Chondrocyte (in vitro differentiated cells): ENCODE measurements at regions not wholly inside any gene's neighbourhood (a gene's known extent, or its start where the extent isn't known, plus 50 kb on each side); places are given as distances from the start of the nearest gene placed in this dataset.

Source experiments
- DNase-seq: peaks from one replicate; pipeline ENCODE4 v3.0.0; 2021; ENCODE audit warnings: mixed read lengths, low spot score
- H3K27ac Mint-ChIP-seq: one replicate; pipeline ENCODE4 v1.8.0; 2021; ENCODE audit warnings: mild to moderate bottlenecking, moderate library complexity, mixed read lengths; ENCODE audit not compliant: unreplicated experiment
- H3K27me3 Mint-ChIP-seq: 2 replicates; pipeline ENCODE4 v1.8.0; 2021; ENCODE audit warnings: low read depth, mixed read lengths
- H3K36me3 Mint-ChIP-seq: 2 replicates; pipeline ENCODE4 v1.8.0; 2021; ENCODE audit warnings: low read depth, mixed read lengths
- H3K4me1 Mint-ChIP-seq: 2 replicates; pipeline ENCODE4 v1.8.0; 2021; ENCODE audit warnings: low read depth, mild to moderate bottlenecking, mixed read lengths
- H3K4me3 Mint-ChIP-seq: one replicate; pipeline ENCODE4 v1.8.0; 2021; ENCODE audit warnings: mild to moderate bottlenecking, moderate library complexity, mixed read lengths; ENCODE audit not compliant: unreplicated experiment
- H3K9me3 Mint-ChIP-seq: 2 replicates; pipeline ENCODE4 v1.8.0; 2021; ENCODE audit warnings: low read depth, mixed read lengths
- TF ChIP-seq, protein P1 (sequence below): fragments of 200-600 bp; sonication (generic); IDR thresholded peaks from 2 replicates; pipeline ENCODE4 v1.5.0; 2021; ENCODE audit warnings: antibody characterized with exemption, mild to moderate bottlenecking, moderate library complexity

- DNase-seq = no peak
- Mint-ChIP-seq H3K9me3 (peaks cover 9% of the 10 kb centered on the region), H3K4me3 (no peak overlapping the region), H3K27ac (no peak overlapping the region), H3K4me1 (peaks cover 3% of the 10 kb centered on the region), H3K27me3 (no peaks in the 10 kb centered on the region), H3K36me3 (peaks cover 5% of the 10 kb centered on the region)
- TF ChIP-seq, protein P1, sequence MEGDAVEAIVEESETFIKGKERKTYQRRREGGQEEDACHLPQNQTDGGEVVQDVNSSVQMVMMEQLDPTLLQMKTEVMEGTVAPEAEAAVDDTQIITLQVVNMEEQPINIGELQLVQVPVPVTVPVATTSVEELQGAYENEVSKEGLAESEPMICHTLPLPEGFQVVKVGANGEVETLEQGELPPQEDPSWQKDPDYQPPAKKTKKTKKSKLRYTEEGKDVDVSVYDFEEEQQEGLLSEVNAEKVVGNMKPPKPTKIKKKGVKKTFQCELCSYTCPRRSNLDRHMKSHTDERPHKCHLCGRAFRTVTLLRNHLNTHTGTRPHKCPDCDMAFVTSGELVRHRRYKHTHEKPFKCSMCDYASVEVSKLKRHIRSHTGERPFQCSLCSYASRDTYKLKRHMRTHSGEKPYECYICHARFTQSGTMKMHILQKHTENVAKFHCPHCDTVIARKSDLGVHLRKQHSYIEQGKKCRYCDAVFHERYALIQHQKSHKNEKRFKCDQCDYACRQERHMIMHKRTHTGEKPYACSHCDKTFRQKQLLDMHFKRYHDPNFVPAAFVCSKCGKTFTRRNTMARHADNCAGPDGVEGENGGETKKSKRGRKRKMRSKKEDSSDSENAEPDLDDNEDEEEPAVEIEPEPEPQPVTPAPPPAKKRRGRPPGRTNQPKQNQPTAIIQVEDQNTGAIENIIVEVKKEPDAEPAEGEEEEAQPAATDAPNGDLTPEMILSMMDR = no peak
These were observed 291.7 kb downstream of the C12orf75 start for GRCh38 chr12:105622220-105622619.

DNA sequence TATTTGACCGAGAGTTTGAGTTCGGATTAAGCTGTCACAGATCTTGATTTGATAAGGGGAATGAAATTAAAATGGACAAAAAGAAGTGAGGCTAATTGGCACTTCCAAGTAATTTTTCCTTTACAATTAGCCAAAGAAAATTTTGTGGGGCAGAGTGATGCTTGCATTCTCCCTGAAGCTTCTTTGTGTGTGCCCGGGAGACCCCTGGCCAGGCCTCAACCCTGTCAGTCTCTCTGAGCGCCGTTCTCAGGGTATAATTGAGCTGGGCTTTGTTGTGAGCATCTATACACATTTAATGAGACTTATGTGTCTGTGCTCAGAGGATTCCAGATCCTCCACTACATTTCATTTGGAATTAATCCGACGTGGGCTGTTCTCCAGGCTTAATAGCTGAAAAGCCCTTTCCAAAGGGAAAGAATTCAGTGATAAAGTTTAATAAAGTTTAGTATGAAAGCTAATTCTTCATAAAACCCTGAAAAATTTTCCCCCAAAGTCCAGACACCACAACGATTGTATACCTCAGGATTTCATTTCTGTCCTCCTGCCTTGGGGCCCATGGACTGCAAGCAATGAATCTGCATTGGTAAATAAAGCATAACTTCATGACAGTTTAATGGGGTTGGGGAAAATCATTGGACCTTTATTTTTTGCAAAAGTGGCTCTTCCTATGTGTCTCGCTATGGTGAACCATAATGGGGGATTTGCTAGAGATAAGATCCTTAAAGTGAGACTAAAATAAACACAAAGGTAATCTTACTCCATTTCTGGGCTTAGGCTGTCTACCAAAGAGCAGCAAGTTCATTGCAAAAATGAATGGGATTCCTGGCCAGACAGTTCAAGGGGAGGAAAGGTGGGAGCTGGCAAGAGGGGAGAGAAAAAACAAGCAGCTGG lies 292.6 kb downstream of the C12orf75 start:
- no peaks in the 10 kb centered on the region for H3K27me3 Mint-ChIP-seq
- TF ChIP-seq, protein P1 = no peak
- peaks cover 9% of the 10 kb centered on the region for H3K9me3 Mint-ChIP-seq
- DNase-seq = no peak
- H3K27ac Mint-ChIP-seq = no peak overlapping the region
- peaks cover 5% of the 10 kb centered on the region for H3K36me3 Mint-ChIP-seq
- no peak overlapping the region for H3K4me3 Mint-ChIP-seq
- peaks cover 5% of the 10 kb centered on the region for H3K4me1 Mint-ChIP-seq

DNA sequence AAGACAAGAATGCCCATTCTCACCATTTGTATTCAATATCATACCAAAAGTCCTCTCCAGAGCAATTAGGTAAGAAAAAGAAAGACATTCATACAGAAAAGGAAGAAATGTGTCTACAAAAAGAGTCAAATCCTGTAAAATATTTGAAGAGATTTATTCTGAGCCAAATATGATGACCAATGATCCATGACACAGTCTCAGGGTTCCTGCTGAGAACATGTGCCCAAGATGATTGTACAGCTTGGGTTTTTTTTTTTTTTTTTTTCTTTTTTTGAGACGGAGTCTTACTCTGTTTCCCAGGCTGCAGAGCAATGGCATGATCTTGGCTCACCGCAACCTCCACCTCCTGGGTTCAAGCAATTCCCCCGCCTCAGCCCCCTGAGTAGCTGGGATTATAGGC lies 296.2 kb downstream of the C12orf75 start:
- Mint-ChIP-seq H3K36me3 (peaks cover 1% of the 10 kb centered on the region), H3K4me1 (peaks cover 7% of the 10 kb centered on the region), H3K4me3 (no peak overlapping the region), H3K9me3 (peaks cover 2% of the 10 kb centered on the region), H3K27ac (no peak overlapping the region), H3K27me3 (no peaks in the 10 kb centered on the region)
- no peak for DNase-seq
- TF ChIP-seq, protein P1 = no peak

DNA sequence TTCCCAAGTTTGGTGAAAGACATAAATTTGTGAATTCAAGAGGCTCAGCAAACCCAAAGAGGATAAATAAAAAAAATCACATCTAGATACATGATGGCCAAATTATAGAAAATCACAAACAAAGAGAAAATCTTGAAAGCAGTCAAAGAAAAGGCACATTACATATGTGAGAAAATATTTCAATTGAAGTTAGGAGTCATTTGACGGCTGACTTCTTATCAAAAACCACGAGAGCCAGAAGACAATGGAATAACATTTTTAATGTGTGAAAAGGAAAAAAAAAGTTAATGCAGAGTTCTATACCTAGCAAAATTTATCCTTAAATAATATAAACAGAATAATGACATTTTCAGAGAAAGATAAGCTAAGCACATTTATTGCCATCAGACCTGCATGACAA lies 307.0 kb downstream of the C12orf75 start:
- TF ChIP-seq, protein P1 = no peak
- H3K4me3 Mint-ChIP-seq = no peak overlapping the region
- H3K9me3 Mint-ChIP-seq = peaks cover 33% of the 10 kb centered on the region
- no peak overlapping the region for H3K27ac Mint-ChIP-seq
- peaks cover 10% of the 10 kb centered on the region for H3K36me3 Mint-ChIP-seq
- peaks cover 3% of the 10 kb centered on the region for H3K4me1 Mint-ChIP-seq
- no peak for DNase-seq
- no peaks in the 10 kb centered on the region for H3K27me3 Mint-ChIP-seq

DNA sequence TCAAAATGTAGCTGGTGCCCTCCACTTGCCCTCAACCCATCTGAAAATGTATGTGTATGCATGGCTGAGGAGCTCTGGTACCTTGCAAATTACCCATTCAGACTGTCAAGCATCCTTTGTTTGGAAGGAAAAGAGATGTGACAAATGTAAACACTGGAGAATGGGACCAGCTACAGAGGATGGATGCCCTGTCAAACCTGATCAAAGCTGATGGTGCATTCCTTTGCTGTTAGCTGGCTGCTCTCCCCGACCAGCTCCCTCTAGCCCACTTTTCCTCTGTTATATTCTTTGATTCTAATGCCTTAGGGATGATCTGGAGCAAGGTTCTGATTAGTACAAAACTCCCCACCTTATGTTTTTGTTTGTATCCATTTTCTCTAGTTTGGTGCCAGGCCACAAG lies 310.3 kb downstream of the C12orf75 start:
- no peak for DNase-seq
- peaks cover 10% of the 10 kb centered on the region for H3K36me3 Mint-ChIP-seq
- TF ChIP-seq, protein P1 = no peak
- H3K9me3 Mint-ChIP-seq = peaks cover 28% of the 10 kb centered on the region
- H3K4me3 Mint-ChIP-seq = no peak overlapping the region
- H3K27me3 Mint-ChIP-seq = no peaks in the 10 kb centered on the region
- peaks cover 9% of the 10 kb centered on the region for H3K4me1 Mint-ChIP-seq
- H3K27ac Mint-ChIP-seq = no peak overlapping the region
